HUES6 (cell line): ENCODE measurements at regions not wholly inside any gene's neighbourhood (a gene's known extent, or its start where the extent isn't known, plus 50 kb on each side); places are given as distances from the start of the nearest gene placed in this dataset.

Source experiments
- H3K27ac ChIP-seq: 2 replicates; pipeline ENCODE4 v1.7.0; 2013; ENCODE audit warnings: low read depth, mild to moderate bottlenecking, low read length, inconsistent platforms
- H3K27me3 ChIP-seq: 2 replicates; pipeline ENCODE4 v1.6.1; 2013; ENCODE audit warnings: low read length; ENCODE audit not compliant: control insufficient read depth, insufficient read depth
- H3K36me3 ChIP-seq: 2 replicates; pipeline ENCODE4 v1.6.1; 2013; ENCODE audit warnings: low read length; ENCODE audit not compliant: control insufficient read depth, insufficient read depth
- H3K4me1 ChIP-seq: 2 replicates; pipeline ENCODE4 v1.6.1; 2013; ENCODE audit warnings: low read length; ENCODE audit not compliant: control insufficient read depth, insufficient read depth
- H3K4me3 ChIP-seq: 2 replicates; pipeline ENCODE4 v1.5.1; 2013; ENCODE audit warnings: low read depth, low read length
- H3K9ac ChIP-seq: one replicate; pipeline ENCODE4 v1.6.1; 2013; ENCODE audit warnings: mild to moderate bottlenecking, low read length
- H3K9me3 ChIP-seq: 2 replicates; pipeline ENCODE4 v1.6.1; 2013; ENCODE audit warnings: low read depth, low read length; ENCODE audit not compliant: control insufficient read depth, insufficient read depth

DNA sequence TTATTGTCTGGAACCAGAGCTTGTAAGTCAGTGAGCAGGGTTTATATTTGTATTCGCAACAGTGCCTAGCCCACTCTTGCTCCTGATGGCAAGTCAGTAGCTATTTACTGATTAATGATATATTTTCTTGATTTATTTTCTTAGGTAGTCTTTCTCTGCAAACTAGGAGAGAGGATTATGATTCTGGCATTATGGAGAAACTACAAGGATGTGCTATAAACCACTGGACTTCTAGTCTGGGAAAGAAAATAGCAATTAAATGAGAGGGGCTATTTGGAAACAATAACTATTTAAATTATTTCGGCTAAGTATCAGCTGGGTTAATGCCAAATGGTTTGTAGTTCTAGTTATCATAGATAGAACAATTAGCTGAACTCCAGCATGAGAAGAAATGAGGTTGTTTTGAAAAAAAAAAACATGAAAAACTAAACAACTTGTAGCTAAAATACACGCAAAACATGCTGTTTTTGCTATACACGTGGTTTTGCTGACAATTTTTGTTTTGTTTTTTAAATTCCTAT lies 304.9 kb upstream of the TCF21 start:
- Histone ChIP-seq H3K4me1 (no peaks in the 10 kb centered on the region), H3K36me3 (no peaks in the 10 kb centered on the region), H3K9me3 (no peaks in the 10 kb centered on the region), H3K4me3 (no peak overlapping the region), H3K9ac (no peak overlapping the region), H3K27me3 (no peaks in the 10 kb centered on the region), H3K27ac (no peak overlapping the region)

DNA sequence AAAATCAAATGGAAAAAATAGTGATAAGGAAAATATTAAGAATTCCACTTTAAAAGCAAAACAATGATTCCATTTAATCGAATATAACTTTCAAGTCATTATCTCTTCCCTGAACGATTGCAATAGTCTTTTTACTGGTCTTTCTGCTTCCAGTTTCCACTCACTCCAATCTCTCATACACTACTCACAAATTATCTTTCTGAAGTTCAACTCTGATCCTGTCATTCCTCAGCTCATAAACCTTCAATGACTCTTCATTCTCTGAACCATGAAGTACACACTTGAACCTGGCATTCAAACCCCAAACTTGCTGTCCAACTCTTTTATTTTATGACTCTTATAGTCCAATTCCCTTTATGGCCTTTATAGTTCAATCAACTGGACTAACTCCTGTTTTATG lies 304.1 kb upstream of the TCF21 start:
- H3K27ac ChIP-seq = no peak overlapping the region
- no peak overlapping the region for H3K4me3 ChIP-seq
- H3K36me3 ChIP-seq = no peaks in the 10 kb centered on the region
- no peaks in the 10 kb centered on the region for H3K9me3 ChIP-seq
- H3K27me3 ChIP-seq = no peaks in the 10 kb centered on the region
- no peaks in the 10 kb centered on the region for H3K4me1 ChIP-seq
- no peak overlapping the region for H3K9ac ChIP-seq

DNA sequence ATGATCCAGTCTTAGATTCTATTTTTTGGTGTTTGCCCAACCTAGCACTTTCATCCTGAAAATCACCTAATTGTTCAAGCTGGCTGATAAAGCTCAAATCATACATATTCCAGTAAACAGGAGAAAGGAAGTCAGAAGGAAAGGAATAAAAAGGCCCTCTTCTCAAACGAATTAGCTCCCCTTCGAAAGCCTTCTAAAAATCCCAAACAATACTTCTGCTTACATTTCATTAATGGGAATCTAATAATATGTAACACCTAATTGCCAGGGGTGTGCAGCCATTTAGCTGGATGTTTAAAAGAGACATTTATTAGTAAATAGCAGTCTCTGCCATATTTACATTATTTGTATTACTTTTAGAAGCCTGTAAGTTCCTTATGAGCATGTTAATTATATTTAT lies 302.9 kb upstream of the TCF21 start:
- H3K4me1 ChIP-seq = no peaks in the 10 kb centered on the region
- no peak overlapping the region for H3K27ac ChIP-seq
- H3K9ac ChIP-seq = no peak overlapping the region

DNA sequence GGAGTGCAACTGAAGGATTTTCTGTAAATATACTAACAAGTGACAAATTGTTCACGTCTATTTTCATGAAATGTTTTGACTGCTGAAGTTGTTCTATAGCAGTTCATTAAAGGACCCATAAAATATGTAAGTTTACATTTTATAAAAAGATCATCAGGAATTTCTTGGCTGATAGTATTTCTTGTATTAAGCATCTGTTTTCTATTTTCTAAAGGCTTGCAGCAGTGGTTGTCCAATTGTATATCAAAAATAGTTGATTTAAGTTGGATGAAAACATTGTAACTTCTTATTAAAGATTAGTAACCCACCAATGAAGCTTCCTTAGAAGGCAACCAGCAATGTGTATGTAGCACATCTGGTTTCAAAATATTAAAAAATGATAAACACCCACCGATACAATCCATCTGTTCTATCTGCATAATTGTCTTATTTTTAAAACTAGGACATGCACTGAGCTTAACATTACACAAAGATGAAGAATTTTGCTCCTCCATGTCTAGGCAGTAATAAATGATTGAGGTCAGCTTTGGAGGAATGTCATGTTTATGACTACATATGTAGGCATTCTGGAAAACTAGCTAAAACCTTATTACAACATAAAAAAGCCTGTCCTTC lies 301.3 kb upstream of the TCF21 start:
- Histone ChIP-seq H3K4me3 (no peak overlapping the region), H3K4me1 (no peaks in the 10 kb centered on the region), H3K9me3 (no peaks in the 10 kb centered on the region), H3K27me3 (no peaks in the 10 kb centered on the region), H3K36me3 (no peaks in the 10 kb centered on the region), H3K9ac (no peak overlapping the region), H3K27ac (no peak overlapping the region)

More for the DNA sequence above, 302.9 kb upstream of the TCF21 start:
- Histone ChIP-seq H3K9me3 (no peaks in the 10 kb centered on the region), H3K4me3 (no peak overlapping the region), H3K27me3 (no peaks in the 10 kb centered on the region), H3K36me3 (no peaks in the 10 kb centered on the region)

DNA sequence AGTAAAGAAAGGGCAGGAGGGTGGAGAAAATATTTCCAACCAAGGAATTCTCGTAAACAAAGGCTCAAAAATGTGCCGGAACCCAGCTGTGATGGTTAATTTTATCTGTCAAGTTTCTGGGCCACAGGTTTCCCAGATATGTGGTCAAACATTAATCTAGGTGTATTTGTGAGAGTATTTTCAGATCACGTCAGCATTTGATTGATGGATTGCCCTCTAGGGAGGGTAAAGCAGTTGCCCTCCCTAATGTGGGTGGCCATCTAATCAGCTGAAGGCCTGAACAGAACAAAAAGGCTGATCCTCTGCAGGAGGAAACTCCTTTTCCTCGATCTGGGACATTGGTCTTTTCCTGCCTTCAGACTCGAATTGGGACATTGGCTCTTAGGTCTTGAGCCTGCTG lies 298.7 kb upstream of the TCF21 start:
- no peak overlapping the region for H3K27ac ChIP-seq
- H3K36me3 ChIP-seq = no peaks in the 10 kb centered on the region
- H3K4me1 ChIP-seq = no peaks in the 10 kb centered on the region
- H3K9me3 ChIP-seq = no peaks in the 10 kb centered on the region
- no peak overlapping the region for H3K4me3 ChIP-seq
- H3K27me3 ChIP-seq = no peaks in the 10 kb centered on the region
- no peak overlapping the region for H3K9ac ChIP-seq

DNA sequence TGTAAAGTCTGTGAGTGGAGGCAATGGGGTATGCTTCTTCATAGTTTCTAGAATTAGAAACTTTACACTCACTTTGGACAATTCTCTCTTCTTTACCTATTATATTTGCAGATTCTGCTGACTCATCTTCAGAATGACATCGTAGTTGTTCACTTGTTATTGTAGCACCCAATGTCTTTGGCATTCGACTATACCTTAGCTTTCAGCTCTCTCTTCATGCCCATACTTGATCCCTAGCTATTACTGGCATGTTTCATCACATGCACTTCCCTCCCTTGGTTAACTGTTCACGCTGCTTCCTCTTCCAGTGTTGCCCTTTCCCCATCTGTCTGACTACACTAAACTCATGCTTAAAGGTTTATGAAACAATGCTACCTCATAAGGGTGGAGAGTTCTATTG lies 298.1 kb upstream of the TCF21 start:
- no peaks in the 10 kb centered on the region for H3K9me3 ChIP-seq
- no peak overlapping the region for H3K9ac ChIP-seq
- no peak overlapping the region for H3K27ac ChIP-seq
- no peaks in the 10 kb centered on the region for H3K4me1 ChIP-seq
- H3K36me3 ChIP-seq = no peaks in the 10 kb centered on the region
- H3K27me3 ChIP-seq = no peaks in the 10 kb centered on the region
- no peak overlapping the region for H3K4me3 ChIP-seq

DNA sequence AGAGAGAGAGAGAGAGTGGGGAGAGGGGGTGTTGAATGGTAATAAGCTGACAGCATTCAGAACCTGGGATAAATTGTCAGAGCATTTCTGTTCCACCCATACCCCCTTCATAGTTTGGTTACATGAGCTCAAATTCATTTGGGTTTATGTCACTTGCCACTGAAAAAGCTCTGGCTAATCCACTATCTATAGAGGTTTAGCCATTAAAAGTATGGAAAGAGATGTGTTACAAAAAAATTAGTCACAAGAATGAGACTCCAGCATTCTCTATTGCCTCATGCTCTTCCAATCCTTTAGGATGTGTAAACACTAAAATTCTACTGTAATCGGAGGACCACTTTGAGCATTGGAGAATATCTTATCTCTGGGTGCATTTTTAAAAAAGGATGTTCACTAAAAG lies 297.6 kb upstream of the TCF21 start:
- Histone ChIP-seq H3K4me3 (no peak overlapping the region), H3K9ac (no peak overlapping the region), H3K27me3 (no peaks in the 10 kb centered on the region), H3K9me3 (no peaks in the 10 kb centered on the region), H3K27ac (no peak overlapping the region), H3K4me1 (no peaks in the 10 kb centered on the region), H3K36me3 (no peaks in the 10 kb centered on the region)

DNA sequence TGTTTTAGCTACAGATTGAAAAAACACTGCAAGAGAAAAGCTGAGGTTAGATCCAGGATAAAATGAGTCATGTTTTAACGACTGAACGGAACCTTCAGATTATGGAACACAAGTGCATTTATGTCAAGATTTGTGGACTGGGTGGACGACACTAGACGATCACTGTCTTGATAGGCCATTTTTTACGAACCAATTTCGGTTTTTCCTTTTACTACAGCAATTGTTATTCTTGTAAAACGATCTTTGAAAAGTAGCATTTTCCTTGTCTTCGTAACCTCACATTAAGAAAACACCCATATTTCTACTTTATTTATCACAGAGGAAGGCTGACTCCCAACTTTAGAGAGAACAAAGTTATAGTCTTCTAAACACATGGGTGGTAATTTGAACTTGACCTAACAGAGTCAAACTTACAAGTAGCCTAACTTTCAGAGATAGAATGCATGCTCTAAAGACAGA lies 294.2 kb upstream of the TCF21 start:
- Histone ChIP-seq H3K36me3 (no peaks in the 10 kb centered on the region), H3K4me3 (no peak overlapping the region), H3K9ac (no peak overlapping the region), H3K4me1 (no peaks in the 10 kb centered on the region), H3K27ac (no peak overlapping the region), H3K9me3 (no peaks in the 10 kb centered on the region), H3K27me3 (no peaks in the 10 kb centered on the region)

DNA sequence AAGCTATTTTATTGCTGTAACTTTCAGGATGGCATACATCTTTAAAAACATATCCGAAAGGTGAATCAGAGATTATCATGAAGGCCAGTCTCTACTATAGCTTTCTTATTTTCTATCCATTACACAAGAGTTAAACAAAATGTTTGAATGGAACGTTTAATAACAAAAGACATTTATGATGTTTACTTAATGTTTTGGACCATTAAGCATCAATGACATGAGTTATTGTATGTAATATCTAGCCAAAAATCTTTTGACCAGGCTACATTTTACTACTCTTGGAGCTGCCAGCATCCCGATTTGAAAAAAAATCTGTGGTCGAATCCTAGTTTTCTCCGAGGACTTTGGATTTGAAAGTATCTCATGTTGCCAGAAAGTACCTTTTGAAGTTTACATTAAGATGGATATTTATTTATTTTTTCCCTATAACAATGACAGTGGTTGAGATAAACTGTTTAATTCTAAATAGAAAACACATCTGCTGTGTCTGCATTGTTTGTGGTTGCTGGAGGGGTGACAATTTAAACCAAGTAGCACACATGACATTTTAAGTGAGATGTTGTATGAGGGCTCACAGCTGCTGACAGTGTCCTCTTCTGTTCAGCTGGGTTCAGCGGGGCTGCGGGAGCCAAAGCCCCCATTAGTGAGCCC lies 293.7 kb upstream of the TCF21 start:
- H3K27ac ChIP-seq = no peak overlapping the region
- no peaks in the 10 kb centered on the region for H3K4me1 ChIP-seq
- H3K9ac ChIP-seq = no peak overlapping the region
- no peak overlapping the region for H3K4me3 ChIP-seq
- no peaks in the 10 kb centered on the region for H3K9me3 ChIP-seq
- H3K36me3 ChIP-seq = no peaks in the 10 kb centered on the region
- H3K27me3 ChIP-seq = no peaks in the 10 kb centered on the region

DNA sequence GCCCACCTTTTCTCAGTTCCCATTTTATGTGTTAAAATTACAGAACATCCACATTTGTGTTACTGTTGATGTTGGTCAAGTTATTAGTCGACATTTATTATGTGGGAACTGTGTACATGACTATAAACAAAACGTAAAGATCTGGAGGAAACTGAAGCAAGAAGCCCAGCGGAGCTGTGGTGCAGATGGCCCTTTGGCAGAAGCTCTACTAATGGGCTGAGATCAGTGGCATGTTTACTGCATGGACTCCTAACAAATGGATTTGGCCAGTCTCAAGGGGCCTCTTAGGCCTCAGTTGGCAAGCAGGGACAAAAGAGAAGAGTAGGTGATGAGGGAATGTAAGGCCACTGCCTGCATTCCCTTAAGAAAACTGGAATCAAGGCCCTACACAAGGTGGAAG lies 282.1 kb upstream of the TCF21 start:
- Histone ChIP-seq H3K9ac (no peak overlapping the region), H3K36me3 (no peaks in the 10 kb centered on the region), H3K4me1 (no peaks in the 10 kb centered on the region), H3K27ac (no peak overlapping the region), H3K9me3 (no peaks in the 10 kb centered on the region), H3K27me3 (no peaks in the 10 kb centered on the region), H3K4me3 (no peak overlapping the region)

DNA sequence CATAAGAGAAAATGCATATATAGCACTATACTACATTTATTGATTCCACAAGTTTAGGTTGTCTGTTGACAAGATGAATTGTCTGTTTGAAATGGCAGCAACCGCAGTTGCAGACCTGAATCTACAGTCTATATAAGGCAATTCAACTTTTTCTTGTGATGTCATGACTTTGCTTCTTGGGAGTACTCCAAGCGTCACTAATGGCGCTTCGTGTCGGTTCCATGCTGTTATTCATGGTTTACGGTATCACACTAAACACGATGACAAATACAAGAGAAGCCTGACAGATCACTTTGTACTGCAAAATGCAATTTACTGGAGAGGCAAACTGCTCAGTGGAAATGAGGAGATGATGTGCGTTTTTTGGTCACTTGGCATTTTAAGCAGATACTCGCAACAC lies 280.3 kb upstream of the TCF21 start:
- H3K27me3 ChIP-seq = no peaks in the 10 kb centered on the region
- H3K9me3 ChIP-seq = no peaks in the 10 kb centered on the region
- no peaks in the 10 kb centered on the region for H3K36me3 ChIP-seq
- H3K4me1 ChIP-seq = no peaks in the 10 kb centered on the region; the same call in 1 of the 2 replicates
- no peak overlapping the region for H3K9ac ChIP-seq
- H3K4me3 ChIP-seq = no peak overlapping the region
- no peak overlapping the region for H3K27ac ChIP-seq
